Neural cell (in vitro differentiated cells): ENCODE measurements at regions not wholly inside any gene's neighbourhood (a gene's known extent, or its start where the extent isn't known, plus 50 kb on each side); places are given as distances from the start of the nearest gene placed in this dataset.

Experiments used
- EP300 ChIP-seq: fragments of 450-650 bp; conservative IDR thresholded peaks from 2 replicates; pipeline ENCODE4 v1.6.1; 2014; ENCODE audit warnings: antibody characterized with exemption, mild to moderate bottlenecking, moderate library complexity; ENCODE audit not compliant: poor library complexity, severe bottlenecking
- SMC3 ChIP-seq: fragments of 450-650 bp; conservative IDR thresholded peaks from 2 replicates; pipeline ENCODE4 v1.6.1; 2014; ENCODE audit warnings: antibody characterized with exemption, mild to moderate bottlenecking, moderate library complexity; ENCODE audit not compliant: poor library complexity
- TF ChIP-seq, protein P1 (sequence below): fragments of 450-650 bp; IDR thresholded peaks from 2 replicates; pipeline ENCODE4 v1.5.1; 2014; ENCODE audit warnings: antibody characterized with exemption, mild to moderate bottlenecking, moderate library complexity; ENCODE audit not compliant: poor library complexity, severe bottlenecking
- TF ChIP-seq, protein P2 (sequence below): IDR thresholded peaks from 2 replicates; pipeline ENCODE4 v1.6.1; 2012; ENCODE audit warnings: borderline replicate concordance

DNA sequence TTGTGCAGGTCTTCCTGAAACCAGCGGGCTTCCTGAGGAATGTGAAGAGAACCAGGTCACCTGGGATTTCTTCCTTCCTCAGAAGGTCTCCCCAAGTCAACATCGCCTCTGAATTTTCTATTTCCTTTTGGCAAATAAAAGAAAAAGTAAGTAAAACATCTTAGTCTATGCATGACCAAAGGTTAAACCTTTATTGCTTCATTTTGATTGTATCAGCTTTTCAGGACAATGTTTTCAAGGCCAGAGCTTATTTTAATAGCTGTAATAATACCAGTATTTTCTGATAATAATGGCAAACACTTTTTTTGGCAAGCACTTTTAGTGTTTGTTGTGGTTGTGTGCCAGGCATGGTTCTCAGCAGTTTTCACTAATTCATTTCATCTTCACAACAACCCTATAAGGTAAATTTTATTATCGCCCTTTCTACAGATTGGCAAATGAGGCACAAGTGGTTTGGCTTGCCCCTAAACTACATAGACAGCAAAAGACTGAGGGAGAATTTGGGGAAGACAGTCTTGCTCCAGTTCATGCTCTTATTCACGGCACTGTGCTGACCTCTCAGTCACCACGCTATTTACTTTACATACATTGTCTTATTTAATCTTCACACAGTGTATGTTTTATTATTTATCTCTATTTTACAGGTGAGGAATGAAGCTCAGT is 110.4 kb downstream of the RPL22L1 start:
- TF ChIP-seq, protein P1, sequence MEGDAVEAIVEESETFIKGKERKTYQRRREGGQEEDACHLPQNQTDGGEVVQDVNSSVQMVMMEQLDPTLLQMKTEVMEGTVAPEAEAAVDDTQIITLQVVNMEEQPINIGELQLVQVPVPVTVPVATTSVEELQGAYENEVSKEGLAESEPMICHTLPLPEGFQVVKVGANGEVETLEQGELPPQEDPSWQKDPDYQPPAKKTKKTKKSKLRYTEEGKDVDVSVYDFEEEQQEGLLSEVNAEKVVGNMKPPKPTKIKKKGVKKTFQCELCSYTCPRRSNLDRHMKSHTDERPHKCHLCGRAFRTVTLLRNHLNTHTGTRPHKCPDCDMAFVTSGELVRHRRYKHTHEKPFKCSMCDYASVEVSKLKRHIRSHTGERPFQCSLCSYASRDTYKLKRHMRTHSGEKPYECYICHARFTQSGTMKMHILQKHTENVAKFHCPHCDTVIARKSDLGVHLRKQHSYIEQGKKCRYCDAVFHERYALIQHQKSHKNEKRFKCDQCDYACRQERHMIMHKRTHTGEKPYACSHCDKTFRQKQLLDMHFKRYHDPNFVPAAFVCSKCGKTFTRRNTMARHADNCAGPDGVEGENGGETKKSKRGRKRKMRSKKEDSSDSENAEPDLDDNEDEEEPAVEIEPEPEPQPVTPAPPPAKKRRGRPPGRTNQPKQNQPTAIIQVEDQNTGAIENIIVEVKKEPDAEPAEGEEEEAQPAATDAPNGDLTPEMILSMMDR, result no peak
- TF ChIP-seq EP300, result no peak
- TF ChIP-seq, protein P2, sequence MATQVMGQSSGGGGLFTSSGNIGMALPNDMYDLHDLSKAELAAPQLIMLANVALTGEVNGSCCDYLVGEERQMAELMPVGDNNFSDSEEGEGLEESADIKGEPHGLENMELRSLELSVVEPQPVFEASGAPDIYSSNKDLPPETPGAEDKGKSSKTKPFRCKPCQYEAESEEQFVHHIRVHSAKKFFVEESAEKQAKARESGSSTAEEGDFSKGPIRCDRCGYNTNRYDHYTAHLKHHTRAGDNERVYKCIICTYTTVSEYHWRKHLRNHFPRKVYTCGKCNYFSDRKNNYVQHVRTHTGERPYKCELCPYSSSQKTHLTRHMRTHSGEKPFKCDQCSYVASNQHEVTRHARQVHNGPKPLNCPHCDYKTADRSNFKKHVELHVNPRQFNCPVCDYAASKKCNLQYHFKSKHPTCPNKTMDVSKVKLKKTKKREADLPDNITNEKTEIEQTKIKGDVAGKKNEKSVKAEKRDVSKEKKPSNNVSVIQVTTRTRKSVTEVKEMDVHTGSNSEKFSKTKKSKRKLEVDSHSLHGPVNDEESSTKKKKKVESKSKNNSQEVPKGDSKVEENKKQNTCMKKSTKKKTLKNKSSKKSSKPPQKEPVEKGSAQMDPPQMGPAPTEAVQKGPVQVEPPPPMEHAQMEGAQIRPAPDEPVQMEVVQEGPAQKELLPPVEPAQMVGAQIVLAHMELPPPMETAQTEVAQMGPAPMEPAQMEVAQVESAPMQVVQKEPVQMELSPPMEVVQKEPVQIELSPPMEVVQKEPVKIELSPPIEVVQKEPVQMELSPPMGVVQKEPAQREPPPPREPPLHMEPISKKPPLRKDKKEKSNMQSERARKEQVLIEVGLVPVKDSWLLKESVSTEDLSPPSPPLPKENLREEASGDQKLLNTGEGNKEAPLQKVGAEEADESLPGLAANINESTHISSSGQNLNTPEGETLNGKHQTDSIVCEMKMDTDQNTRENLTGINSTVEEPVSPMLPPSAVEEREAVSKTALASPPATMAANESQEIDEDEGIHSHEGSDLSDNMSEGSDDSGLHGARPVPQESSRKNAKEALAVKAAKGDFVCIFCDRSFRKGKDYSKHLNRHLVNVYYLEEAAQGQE, result no peak
- TF ChIP-seq SMC3, result no peak
